CD4-positive, alpha-beta T cell treated with Interferon gamma for 1 hour (primary cell): ENCODE measurements at regions not wholly inside any gene's neighbourhood (a gene's known extent, or its start where the extent isn't known, plus 50 kb on each side); places are given as distances from the start of the nearest gene placed in this dataset.

Source experiments
- DNase-seq: peaks from one replicate; pipeline ENCODE4 v3.0.0-alpha.2; 2020

- no peak for DNase-seq
Measured at GRCh38 chr4:15232366-15233263, 195.2 kb upstream of the C1QTNF7 start.

GRCh38 chr4:15233264-15233597 lies 194.6 kb upstream of the C1QTNF7 start:
- DNase-seq = no peak

GRCh38 chr4:15233626-15234025 lies 194.2 kb upstream of the C1QTNF7 start:
- DNase-seq = no peak

- no peak for DNase-seq
Measured at GRCh38 chr4:15234116-15234855, 193.5 kb upstream of the C1QTNF7 start.

- DNase-seq = no peak
Measured at GRCh38 chr4:15234856-15235126, 193.0 kb upstream of the C1QTNF7 start.

- no peak for DNase-seq
Measured at GRCh38 chr4:15235135-15235534, 192.7 kb upstream of the C1QTNF7 start.

- no peak for DNase-seq
Measured at GRCh38 chr4:15237648-15238230, 190.1 kb upstream of the C1QTNF7 start.

- no peak for DNase-seq
Measured at GRCh38 chr4:15238720-15239119, 189.1 kb upstream of the C1QTNF7 start.

GRCh38 chr4:15239866-15240265 lies 188.0 kb upstream of the C1QTNF7 start:
- DNase-seq = no peak

GRCh38 chr4:15240764-15241163 lies 187.1 kb upstream of the C1QTNF7 start:
- no peak for DNase-seq

- no peak for DNase-seq
Measured at GRCh38 chr4:15242021-15242420, 185.8 kb upstream of the C1QTNF7 start.

- DNase-seq = no peak
Measured at GRCh38 chr4:15244354-15244753, 183.5 kb upstream of the C1QTNF7 start.

GRCh38 chr4:15245006-15245530 lies 182.8 kb upstream of the C1QTNF7 start:
- DNase-seq = no peak

GRCh38 chr4:15250021-15250441 lies 177.8 kb upstream of the C1QTNF7 start:
- DNase-seq = no peak

- DNase-seq = no peak
Measured at GRCh38 chr4:15253349-15253748, 174.5 kb upstream of the C1QTNF7 start.

- peak; percentile 56 for DNase-seq
Measured at GRCh38 chr4:15254236-15254880, 173.5 kb upstream of the C1QTNF7 start.

GRCh38 chr4:15255537-15255936 lies 172.3 kb upstream of the C1QTNF7 start:
- no peak for DNase-seq

GRCh38 chr4:15260758-15261157 lies 167.1 kb upstream of the C1QTNF7 start:
- DNase-seq = no peak

GRCh38 chr4:15262396-15262795 lies 165.4 kb upstream of the C1QTNF7 start:
- DNase-seq = no peak

- no peak for DNase-seq
Measured at GRCh38 chr4:15270201-15270600, 157.6 kb upstream of the C1QTNF7 start.

GRCh38 chr4:15286041-15286440 lies 141.8 kb upstream of the C1QTNF7 start:
- DNase-seq = no peak

GRCh38 chr4:15291122-15291521 lies 136.7 kb upstream of the C1QTNF7 start:
- no peak for DNase-seq

- no peak for DNase-seq
Measured at GRCh38 chr4:15293711-15294110, 134.1 kb upstream of the C1QTNF7 start.
